Stimulated activated CD4-positive, alpha-beta T cell treated with anti-CD3 and anti-CD28 coated beads, Interleukin-4, amount 100 ng/mL, for 48 hours (primary cell): ENCODE measurements at regions not wholly inside any gene's neighbourhood (a gene's known extent, or its start where the extent isn't known, plus 50 kb on each side); places are given as distances from the start of the nearest gene placed in this dataset.

Source experiments
- DNase-seq, 2 donors: peaks; one replicate each; pipeline ENCODE4 v3.0.0-alpha.2; 2020; ENCODE audit warnings: low read depth in 2 of 2

DNA sequence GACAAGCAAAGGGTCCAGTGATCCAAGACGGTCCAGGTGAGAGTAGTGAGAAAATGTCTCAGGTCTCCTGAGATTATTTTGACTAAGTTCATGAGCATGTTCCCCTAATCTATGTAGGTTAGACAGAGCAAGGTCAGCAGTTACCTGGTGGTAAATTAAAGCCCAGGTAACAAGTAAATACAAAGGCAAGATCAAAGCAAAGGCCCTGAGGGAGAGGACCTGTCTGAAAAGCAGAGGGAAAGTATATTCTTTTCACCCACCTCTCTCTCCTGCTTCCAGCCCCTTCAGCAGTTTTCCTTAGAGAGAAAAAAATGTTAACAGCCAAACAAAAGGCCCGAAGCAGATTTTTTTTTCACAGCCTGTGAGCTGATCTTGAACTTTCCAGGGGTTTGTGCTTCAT lies 302.7 kb downstream of the MAP2K6 start:
- no peak for DNase-seq

DNA sequence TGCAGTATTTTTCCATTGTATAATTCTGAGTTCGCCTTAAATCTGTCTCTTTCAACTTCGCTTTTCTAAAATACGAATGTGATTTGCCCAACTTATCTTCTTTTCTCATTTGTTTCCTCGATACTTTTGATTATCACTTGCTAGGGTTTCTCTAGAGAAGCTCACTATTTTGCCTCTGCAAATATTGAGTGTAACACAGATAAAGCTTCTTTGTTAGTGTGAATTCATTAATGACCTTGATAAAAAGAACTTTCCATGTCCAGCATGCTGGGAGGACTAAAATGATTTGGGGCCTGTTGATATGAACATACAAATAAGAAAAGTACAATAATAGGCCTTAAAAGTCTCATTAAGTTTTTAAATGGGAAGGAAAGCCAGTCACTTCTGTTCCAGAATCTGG lies 303.3 kb downstream of the MAP2K6 start:
- DNase-seq = no peak

DNA sequence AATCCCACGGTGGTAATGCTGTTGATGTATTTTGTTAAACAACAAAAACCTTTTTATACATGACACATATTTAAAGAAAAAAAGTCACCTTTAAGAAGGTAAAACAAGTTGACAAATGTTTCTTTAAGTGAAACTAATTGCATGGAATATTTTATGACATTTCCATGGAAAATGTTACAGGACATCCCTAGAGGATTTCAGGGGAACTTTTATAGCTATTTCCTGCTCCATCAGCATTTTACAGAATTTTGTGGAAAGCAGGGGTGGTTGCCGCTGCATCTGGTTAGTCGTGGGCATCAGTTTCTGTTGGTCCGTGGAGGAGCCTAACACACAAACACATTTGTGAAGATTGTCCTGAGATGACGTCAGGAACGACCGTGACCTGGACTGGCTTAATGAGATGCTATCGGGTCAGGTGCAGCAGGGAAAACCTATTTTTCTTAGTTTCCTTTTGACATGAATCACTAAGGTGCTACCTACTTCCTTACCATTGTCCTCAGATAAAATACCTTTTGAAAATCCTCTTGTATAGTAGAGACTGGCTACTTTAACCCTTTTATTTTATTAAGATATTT lies 305.1 kb downstream of the MAP2K6 start:
- DNase-seq = no peak

DNA sequence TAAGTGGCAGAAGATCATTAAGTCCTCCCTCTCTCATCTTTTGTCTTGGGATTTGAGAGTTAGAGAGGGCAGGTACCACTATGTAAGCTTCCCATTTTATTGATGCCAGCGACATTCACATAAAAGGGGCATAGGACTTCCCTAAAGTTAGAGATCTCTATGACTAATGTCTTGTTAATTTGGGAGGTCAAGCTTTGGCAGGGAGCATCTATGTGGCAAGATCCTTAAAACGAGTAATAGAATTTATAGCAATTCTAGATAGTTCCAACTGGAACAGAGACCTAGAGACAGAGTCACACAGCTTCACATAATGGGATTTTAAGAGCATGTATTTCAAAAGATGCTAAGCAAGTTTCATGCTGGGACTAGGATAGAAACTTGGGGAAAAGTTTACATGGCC lies 308.0 kb downstream of the MAP2K6 start:
- DNase-seq = no peak

DNA sequence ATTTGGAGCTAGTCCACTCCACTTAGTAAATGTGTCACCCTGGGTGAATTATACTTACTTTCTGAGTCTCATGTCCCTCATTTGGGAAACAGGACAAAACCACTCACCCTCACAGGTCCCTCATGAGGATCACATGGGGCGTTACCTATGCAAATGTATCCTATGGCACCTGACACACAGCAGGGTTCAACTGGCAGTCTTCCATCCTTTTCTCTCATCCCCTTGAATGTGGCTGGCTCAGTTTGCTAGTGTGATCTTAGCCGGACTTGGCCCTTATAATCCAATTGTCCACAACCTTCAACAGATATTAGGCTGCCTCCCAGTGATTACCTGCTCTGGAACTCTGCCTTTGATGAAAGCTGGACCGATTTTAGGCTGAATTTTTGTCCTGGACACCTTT lies 308.8 kb downstream of the MAP2K6 start:
- no peak for DNase-seq

DNA sequence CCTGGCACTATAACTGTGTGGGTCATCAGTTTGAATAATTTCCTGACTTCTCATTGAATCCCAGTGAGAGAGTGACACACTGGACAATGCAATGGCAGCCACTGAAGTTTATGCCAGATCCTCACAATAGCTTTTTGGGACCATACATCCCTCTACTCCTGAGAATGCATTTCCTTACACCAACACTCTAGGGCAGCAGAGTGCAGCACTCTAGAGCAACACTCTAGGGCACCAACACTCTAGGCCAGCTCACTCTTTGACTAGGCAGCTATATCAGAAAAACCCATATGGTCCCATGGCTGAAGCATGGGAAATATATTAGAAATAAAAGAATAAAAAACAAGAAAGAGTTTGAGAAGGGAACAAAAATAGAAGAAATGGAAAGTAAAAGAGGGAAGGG lies 309.2 kb downstream of the MAP2K6 start:
- DNase-seq = no peak

DNA sequence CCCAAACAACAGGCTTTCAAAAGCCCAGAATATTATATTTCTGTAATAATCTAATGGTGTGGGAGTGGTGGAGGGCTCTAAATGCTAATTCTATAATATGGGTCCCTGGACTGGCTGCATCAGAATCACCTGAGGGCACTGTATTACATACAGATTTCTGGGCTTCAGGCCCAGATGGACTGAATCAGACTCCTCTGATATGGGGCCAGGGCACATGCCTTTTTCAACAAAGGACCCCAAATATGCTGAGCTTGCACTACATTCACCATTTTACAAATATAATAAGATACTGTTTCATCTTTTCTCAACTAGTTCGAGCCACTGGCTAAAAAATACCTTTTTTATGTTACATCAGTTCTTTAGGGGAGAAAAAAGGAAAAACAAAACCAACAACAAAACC lies 309.7 kb downstream of the MAP2K6 start:
- DNase-seq = no peak

DNA sequence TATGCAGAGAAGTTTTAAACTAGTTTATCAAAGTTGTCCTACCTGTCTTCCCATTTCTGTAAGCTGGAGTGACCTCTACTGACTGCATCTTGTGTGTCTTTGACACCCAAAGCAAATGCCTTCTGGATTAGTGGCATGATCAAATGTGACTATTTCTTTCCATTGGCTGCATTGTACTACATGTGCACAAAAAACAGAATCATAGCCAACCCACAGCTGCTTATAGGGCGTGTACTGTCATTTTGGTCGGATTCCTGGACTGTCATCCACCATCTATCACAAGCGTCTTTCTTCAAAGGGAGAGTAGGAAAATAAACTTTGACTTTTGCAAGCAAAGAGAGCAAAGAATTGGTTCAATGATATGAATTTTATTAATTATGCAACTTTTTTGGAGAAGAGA lies 310.6 kb downstream of the MAP2K6 start:
- DNase-seq = no peak

DNA sequence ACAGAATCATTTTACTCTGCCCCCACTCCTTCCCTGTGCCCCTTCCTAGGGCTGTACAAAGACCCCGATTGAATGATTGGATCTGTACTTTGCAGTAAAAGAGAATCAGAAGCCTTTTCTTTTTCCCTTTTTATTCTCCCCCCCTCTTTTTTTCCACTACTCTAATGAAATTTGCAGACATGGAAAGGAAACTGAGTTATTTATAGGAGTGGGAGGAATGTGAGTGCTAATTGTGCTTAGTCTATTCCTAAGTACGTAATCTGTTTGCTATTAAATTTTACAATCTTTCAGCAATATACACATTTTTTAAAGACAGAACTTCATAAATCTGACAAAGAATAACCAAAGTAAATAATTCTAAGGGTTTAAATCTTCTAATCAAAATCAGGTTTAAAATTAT lies 314.3 kb downstream of the MAP2K6 start:
- DNase-seq = no peak

DNA sequence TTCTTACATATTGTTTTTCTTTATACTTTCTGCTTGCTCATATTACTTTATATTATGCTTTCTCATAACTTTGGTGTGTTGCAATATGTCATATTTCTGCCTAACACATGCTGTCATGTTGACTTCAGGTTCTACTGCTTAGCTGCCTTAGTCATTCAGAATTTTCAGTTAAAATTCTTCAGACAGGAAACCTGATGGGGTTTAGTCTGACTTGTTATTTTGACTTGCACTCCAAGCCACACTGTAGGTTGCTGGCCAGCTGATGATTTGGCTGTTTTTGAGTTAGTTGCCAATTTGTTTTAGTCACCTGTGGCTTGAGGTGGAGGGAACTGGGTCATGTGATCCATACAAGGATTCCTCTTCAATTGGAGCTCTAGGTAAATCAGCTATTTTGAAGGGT lies 315.4 kb downstream of the MAP2K6 start:
- DNase-seq = no peak

DNA sequence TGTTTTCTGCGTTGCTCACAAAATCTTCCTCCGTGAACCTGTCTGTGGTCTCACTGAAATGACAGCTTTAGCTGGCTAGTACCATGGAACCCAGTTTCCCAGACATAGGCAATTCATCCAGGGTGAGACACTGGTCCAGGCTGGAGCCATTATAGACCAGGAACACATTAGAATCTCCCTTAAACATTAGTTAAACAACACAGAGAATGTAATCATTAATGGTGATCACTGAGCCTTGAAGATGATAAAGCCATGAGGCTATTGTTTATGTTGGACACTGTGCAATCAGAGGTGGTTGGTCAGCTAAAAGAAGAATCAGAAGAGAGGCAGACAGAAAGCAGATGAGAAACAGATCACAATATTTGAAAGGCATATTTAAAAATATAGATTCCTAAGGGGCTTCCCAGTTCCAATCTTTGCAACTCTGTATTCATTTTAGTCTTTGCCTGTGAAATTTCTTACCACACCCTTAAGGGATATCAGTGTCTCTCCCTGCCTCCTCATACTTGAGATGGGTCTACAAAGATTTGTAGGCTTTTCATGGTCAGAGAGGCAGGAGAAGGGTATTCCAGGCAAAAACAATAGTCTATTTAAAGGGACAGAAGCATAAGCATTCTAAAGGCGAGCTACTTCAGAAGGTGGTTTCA lies 317.9 kb downstream of the MAP2K6 start:
- DNase-seq = no peak

DNA sequence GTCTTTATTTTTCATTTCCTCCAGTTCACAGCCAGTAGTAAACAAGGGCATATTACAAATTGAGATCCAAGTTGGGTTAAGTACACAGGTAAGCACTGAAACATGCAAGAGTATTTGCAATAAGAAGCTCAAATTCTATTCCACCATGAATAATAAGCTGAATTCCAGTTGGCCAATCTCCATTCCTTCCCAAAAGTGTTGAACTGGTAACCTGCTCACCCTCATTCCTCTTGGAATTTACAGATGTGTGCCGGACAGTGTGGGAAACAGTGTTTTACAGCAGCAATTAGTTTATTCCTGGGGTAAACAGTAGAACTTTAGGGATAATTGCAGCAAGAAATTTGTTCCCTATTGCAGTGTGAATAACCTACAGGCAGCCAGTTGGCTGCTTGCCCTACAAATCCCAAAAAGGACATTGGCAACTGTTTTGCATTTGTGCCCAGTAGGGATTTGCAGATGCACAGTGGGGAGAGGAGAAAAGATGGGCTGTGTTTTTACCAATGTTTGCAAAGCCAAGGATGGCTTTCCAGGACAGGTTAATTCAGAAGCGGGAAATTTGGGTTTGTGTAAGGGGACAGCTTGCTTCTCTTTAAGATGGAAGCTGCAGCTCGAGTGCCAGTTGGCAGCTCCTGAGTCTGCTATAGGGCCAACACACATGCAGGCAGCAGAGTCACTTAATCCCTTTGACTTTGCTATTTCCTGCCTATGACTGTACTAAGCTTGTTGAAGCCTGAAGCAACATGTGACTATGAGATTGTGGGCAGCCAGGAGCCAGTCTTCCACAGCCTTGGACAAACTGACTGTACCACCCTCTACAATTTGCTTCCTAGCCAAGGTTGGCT lies 318.9 kb downstream of the MAP2K6 start:
- no peak for DNase-seq

DNA sequence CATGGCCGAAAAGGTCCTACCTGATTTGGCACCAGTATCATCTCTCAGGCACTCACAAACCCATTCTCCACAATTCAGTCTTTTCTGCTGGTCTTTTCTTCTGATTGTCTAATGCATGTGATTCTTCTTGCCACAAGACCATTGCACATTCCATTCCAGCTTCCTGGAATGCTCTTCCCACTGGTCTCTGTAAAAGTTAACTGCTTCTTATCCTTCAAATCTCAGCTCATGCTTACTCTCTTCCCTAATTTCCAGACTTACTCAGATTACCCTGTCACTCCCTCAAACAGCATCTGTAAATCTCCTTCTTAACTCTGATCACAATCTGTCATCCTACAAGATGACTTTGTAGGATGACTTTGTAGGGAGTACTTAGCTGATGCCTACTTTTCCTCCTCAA lies 320.2 kb downstream of the MAP2K6 start:
- DNase-seq = no peak

DNA sequence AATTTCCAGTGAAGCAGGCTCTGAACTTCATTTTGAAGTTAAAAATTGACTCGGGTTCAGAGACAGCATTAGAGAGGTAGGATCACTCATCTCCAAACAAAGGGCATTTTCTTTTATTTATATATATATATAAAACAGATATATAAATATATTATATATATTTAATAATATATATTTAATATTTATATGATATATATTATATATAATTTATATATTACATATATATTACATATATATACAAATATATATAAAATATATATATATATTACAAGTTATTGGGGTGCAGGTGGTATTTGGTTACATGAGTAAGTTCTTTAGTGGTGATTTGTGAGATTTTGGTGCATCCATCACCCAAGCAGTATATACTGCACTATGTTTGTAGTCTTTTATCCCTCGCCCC lies 320.8 kb downstream of the MAP2K6 start:
- no peak for DNase-seq

DNA sequence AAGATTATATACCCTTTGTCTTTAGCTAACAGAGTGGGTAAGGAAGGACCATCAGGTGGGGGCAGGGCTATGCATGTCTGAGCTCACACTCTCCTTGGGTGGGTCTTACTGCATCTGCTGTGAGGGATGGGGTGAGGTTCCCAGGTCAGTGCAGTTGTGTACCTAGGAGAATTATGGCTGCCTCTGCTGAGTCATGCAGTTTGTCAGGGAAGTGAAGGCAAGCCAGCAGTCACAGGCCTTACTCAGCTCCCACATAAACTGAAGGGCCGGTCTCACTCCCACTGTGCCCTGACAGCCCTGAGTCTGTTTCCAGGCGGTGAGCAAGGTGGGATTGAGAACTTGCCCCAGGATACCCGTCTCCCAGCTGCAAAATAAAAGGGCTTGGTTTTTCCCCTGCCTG lies 328.6 kb downstream of the MAP2K6 start:
- DNase-seq = no peak

DNA sequence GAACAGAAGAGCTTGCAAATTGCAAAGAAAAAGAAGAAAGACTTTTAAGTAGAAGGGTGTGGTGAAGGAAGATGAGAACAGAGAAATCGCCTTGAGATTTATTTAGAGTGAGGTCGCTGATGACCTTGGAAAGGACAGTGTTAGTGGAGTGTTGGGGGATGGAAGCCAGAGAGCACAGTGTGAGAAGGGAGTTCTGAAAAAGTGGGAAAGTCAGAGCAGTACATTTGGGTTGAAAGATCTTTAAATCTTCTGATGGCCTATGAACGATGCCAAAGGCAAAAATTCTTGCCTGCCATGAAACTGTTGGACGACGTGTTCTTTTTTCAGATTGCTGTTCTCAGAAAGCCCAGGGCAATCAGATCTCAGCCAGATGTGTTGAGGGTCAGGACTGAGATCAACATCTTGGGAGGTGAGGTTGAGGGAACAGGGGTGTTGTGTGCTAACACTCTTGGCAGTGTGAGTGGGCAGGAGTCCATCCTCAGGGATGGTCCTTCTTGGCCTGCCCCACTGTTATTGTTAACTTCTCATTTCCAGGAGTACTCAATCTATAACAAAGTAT lies 330.1 kb downstream of the MAP2K6 start:
- no peak for DNase-seq

DNA sequence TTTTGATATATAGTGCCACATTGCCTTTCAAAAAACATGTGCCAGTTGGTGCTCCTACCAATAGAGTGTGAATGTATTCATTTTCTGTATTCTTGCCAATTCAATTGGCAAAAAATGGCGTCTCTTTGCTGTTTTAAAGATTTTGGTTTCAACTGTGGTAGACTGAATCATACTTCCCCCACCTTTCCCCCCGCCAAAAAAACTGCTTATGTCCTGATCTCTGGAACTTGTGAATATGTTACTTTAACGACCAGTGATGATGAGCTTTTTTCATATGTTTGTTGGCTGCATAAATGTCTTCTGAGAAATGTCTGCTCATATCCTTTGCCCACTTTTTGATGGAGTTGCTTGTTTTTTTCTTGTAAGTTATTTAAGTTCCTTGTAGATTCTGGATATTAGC lies 325.1 kb upstream of the KCNJ16 start:
- DNase-seq = no peak

DNA sequence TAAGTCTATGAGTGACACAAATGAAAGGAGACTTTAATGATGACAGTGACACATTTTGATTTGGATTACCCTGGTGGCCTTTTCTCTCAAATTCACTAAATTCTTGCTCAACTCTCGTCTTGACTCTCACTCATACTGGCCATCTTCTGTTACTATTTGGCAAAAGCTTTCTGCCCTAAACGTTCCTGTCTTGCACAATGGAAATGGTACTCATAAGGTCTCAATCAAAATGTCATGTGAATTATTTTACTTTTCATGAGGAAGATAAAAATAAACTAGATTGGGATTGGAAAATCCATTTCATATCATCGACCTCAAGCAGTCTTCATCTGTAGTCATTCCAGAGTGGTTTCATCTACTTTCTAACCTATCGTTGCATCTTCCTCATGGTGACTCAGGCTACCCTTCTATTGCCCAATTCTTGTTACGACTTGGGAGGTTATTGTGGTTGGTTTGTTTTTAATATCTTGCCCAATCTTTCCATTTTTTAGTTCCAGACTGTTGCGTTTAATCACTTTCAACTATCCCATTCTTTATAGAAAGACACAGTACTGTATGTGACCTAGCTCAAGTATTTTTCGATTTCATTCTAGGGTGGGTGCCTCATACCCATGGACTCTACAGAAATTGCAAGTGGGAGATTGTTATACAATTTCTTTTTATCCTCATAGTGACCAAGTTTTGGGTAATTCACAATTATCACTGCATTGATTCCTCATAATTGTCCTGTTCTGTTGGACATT lies 317.2 kb upstream of the KCNJ16 start:
- no peak for DNase-seq

DNA sequence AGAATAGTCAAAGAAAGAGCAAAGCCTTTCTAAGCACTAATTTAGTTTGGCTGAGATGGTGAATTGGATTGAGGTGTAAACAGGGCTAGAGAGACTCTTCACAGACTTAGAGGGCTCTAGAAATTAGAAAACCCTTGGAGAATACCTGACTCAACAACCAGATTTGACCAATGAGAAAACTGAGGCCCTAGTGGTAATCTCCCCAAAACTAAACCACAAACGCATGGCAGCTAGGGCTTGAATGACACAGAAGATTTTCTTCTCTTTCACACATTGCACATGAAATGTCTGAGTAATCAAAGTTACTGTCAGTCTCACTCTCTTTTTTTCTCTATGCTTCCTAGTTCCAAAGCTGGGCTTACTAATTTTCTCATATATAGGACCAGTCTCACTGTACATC lies 314.5 kb upstream of the KCNJ16 start:
- DNase-seq = no peak

DNA sequence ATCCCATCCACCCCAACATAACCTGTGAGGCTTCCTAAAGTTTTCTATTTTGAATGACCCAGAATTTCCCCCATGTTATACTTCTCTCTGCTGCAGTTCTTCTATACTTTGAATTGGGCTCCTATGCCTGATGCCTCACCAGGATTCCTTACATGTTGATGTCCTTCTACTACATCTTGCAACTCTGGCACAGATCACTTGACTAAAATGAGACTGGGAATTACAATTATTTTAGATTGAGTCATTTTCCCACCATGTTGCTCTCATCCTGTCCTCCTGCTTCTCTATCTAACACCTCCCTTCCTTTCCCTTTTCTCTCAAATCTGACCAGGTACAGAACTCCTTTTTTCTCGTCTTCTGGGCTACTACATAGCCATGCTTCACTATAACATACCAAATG lies 314.0 kb upstream of the KCNJ16 start:
- DNase-seq = no peak

DNA sequence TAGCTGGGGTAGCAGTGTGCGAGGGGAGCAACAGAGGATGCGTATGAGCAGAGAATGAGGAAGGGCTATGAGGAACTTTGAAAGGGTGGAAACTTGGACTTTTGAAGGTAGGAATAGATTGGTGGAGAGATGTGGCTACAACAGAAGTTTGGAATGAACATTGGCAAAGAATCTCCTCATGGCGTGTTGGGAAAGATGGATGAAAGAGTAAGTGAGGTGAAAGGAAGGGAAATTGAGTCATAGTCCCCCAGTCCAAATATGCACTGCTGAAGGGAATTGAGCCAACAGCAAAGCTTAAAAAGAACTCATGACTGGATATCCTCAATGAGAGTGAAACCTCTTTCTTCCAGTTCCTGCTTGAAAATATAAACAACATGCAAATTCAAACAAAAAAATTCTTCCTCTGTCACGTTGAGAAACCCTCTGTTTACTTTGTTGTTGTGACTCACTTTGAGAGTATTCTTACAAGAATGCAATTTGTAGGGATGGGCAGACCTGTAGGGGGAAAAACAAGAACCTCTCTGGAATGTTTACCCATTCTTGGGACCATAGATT lies 313.2 kb upstream of the KCNJ16 start:
- no peak for DNase-seq

DNA sequence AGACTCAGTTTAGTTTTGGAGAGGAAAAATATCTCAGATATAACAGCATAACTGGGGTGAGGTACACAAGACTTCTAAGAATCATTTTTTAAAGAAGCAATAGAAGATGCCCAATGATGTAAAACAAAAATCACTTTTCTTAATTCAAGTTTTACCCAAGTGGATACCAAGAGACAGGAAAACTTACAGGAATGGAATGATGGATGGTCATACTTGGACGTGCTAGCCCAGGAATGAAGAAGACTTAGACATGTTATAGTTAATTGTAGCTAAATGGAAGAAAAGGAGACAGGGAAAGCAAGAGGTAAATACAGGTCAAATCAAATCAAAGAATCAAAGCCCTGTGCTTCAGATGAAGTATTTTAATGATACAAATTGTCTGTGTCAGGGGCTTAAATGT lies 312.7 kb upstream of the KCNJ16 start:
- DNase-seq = no peak
